Fibroblast of skin of left biceps (primary cell): ENCODE measurements at regions not wholly inside any gene's neighbourhood (a gene's known extent, or its start where the extent isn't known, plus 50 kb on each side); places are given as distances from the start of the nearest gene placed in this dataset.
"Not testable (repeated sequence)": the region's sequence is repeated elsewhere in the genome, so short reads cannot be mapped to it uniquely, and the experiment has no call there.

Source experiments
- DNase-seq, 2 experiments: peaks; one replicate each; pipeline ENCODE4 v3.0.0-alpha.2; 2013; ENCODE audit warnings: low read depth in 2 of 2

- DNase-seq = not testable (repeated sequence)
These were observed 53.0 kb upstream of the C1QTNF3 start for GRCh38 chr5:34096033-34096432.

- not testable (repeated sequence) for DNase-seq
These were observed 56.9 kb upstream of the C1QTNF3 start for GRCh38 chr5:34099891-34100290.

- not testable (repeated sequence) for DNase-seq
These were observed 58.6 kb upstream of the C1QTNF3 start for GRCh38 chr5:34101567-34101966.

GRCh38 chr5:34108897-34109296 is 65.9 kb upstream of the C1QTNF3 start:
- not testable (repeated sequence) for DNase-seq

GRCh38 chr5:34124280-34124679 is 81.3 kb upstream of the C1QTNF3 start:
- not testable (repeated sequence) for DNase-seq

- DNase-seq = not testable (repeated sequence)
These were observed 82.3 kb upstream of the C1QTNF3 start for GRCh38 chr5:34125354-34125753.

- not testable (repeated sequence) for DNase-seq
These were observed 83.7 kb upstream of the C1QTNF3 start for GRCh38 chr5:34126741-34127140.

GRCh38 chr5:34127818-34128217 is 84.8 kb upstream of the C1QTNF3 start:
- DNase-seq = not testable (repeated sequence)

GRCh38 chr5:34128890-34129289 is 85.9 kb upstream of the C1QTNF3 start:
- not testable (repeated sequence) for DNase-seq

- not testable (repeated sequence) for DNase-seq
These were observed 112.0 kb upstream of the C1QTNF3 start for GRCh38 chr5:34154988-34155387.

- DNase-seq = peak; percentile 58 to 68
These were observed 113.8 kb upstream of the C1QTNF3 start for GRCh38 chr5:34156703-34157414.

- DNase-seq = not testable (repeated sequence)
These were observed 117.9 kb upstream of the C1QTNF3 start for GRCh38 chr5:34160904-34161303.

GRCh38 chr5:34171398-34171797 is 128.4 kb upstream of the C1QTNF3 start:
- DNase-seq = not testable (repeated sequence)

GRCh38 chr5:34179453-34180190 is 136.6 kb upstream of the C1QTNF3 start:
- DNase-seq = not testable (repeated sequence)

- DNase-seq = not testable (repeated sequence)
These were observed 137.2 kb upstream of the C1QTNF3 start for GRCh38 chr5:34180225-34180624.

- not testable (repeated sequence) for DNase-seq
These were observed 138.1 kb upstream of the C1QTNF3 start for GRCh38 chr5:34180940-34181614.

- DNase-seq = not testable (repeated sequence)
These were observed 142.0 kb upstream of the C1QTNF3 start for GRCh38 chr5:34185005-34185404.

GRCh38 chr5:34185572-34185971 is 142.6 kb upstream of the C1QTNF3 start:
- not testable (repeated sequence) for DNase-seq

GRCh38 chr5:34186108-34186507 is 143.1 kb upstream of the C1QTNF3 start:
- DNase-seq = not testable (repeated sequence)

GRCh38 chr5:34186865-34187264 is 143.9 kb upstream of the C1QTNF3 start:
- DNase-seq = not testable (repeated sequence)

- not testable (repeated sequence) for DNase-seq
These were observed 144.4 kb upstream of the C1QTNF3 start for GRCh38 chr5:34187441-34187840.
